Adrenal gland (tissue), 9 donors: ENCODE measurements at regions not wholly inside any gene's neighbourhood (a gene's known extent, or its start where the extent isn't known, plus 50 kb on each side); places are given as distances from the start of the nearest gene placed in this dataset.

ENCODE experiments used
- DNase-seq, 7 donors: peaks; one replicate each; pipeline ENCODE4 v3.0.0-alpha.2; 2019 to 2020
- H3K27ac ChIP-seq, 5 donors: fragments of 200-600 bp; sonication (generic) in 4 of 5; 1 replicate in 3 of 5; 2 replicates in 2 of 5; pipeline versions ENCODE4 v1.5.1 to v1.8.0; 2016 to 2020; ENCODE audit warnings: mild to moderate bottlenecking in 1 of 5
- H3K27me3 ChIP-seq: fragments of 200-600 bp; 2 replicates; pipeline ENCODE4 v1.8.0; 2021
- H3K36me3 ChIP-seq, 2 donors: fragments of 200-600 bp; replicated peaks in 1 of 2; 1 replicate in 1 of 2; 2 replicates in 1 of 2; pipeline versions ENCODE4 v1.5.1 to v1.8.0; 2018 to 2022
- H3K4me1 ChIP-seq, 2 donors: fragments of 200-600 bp; replicated peaks in 1 of 2; 1 replicate in 1 of 2; 2 replicates in 1 of 2; pipeline versions ENCODE4 v1.5.1 to v1.8.0; 2018 to 2021
- H3K4me3 ChIP-seq, 4 donors: fragments of 200-600 bp; sonication (generic) in 3 of 4; one replicate each; pipeline ENCODE4 v1.5.1; 2016 to 2018
- H3K9me3 ChIP-seq, 3 donors: fragments of 200-600 bp; sonication (generic) in 1 of 3; replicated peaks in 1 of 3; 1 replicate in 2 of 3; 2 replicates in 1 of 3; pipeline versions ENCODE4 v1.5.1 to v1.8.0; 2016 to 2021
- POLR2A ChIP-seq, 2 donors: fragments of 450-650 bp; IDR thresholded peaks; one replicate each; pipeline ENCODE4 v1.6.1; 2017; ENCODE audit warnings: antibody characterized with exemption in 2 of 2, mild to moderate bottlenecking in 2 of 2, moderate library complexity in 1 of 2
- WGBS, 4 donors: extraction: QIAGEN DNeasy Blood & Tissue Kit in 2 of 4; methylation state at CpG; one replicate each; pipeline versions ENCODE4 v1.1.5 to v1.1.7; 2013 to 2017; 5-methylcytosine and 5-hydroxymethylcytosine counted together
- intact Hi-C, 2 donors: fragments of 100-400 bp; cut with DNase I; formaldehyde crosslinking; loops; one replicate each; pipeline versions ENCODE4 v1.14.1 to v1.15.0; 2022 to 2023
- TF ChIP-seq, protein P1 (sequence below), 6 experiments: fragments of 450-650 bp in 4 of 6; fragments of 200-600 bp in 2 of 6; sonication (generic) in 1 of 6; IDR thresholded peaks; 1 replicate in 5 of 6; 2 replicates in 1 of 6; pipeline versions ENCODE4 v1.5.1 to v1.8.0; 2016 to 2021; ENCODE audit warnings: antibody characterized with exemption in 6 of 6, mild to moderate bottlenecking in 2 of 6, moderate library complexity in 1 of 6
- donor health status: healthy with polysubstance abuse.
- donor health status: Bipolar disorder and iron deficiency.
- donor health status: DM: yes; HTN: yes; CAD: no.
- donor health status: DM: no; HTN: no; CAD: no.
- donor health status: DM: no; HTN: no; CAD: no.

GRCh38 chr2:60175290-60175689, 378.2 kb downstream of the BCL11A start:
- H3K27me3 ChIP-seq = no peaks in the 10 kb centered on the region
- intact Hi-C loops = no loop called here

GRCh38 chr2:60174146-60174545, 379.3 kb downstream of the BCL11A start:
- TF ChIP-seq POLR2A (IDR thresholded peaks at IDR 0.05) = no peak
- TF ChIP-seq, protein P1, sequence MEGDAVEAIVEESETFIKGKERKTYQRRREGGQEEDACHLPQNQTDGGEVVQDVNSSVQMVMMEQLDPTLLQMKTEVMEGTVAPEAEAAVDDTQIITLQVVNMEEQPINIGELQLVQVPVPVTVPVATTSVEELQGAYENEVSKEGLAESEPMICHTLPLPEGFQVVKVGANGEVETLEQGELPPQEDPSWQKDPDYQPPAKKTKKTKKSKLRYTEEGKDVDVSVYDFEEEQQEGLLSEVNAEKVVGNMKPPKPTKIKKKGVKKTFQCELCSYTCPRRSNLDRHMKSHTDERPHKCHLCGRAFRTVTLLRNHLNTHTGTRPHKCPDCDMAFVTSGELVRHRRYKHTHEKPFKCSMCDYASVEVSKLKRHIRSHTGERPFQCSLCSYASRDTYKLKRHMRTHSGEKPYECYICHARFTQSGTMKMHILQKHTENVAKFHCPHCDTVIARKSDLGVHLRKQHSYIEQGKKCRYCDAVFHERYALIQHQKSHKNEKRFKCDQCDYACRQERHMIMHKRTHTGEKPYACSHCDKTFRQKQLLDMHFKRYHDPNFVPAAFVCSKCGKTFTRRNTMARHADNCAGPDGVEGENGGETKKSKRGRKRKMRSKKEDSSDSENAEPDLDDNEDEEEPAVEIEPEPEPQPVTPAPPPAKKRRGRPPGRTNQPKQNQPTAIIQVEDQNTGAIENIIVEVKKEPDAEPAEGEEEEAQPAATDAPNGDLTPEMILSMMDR (IDR thresholded peaks at IDR 0.05) = no peak
- Histone ChIP-seq H3K36me3 (no peaks in the 10 kb centered on the region), H3K4me1 (no peaks in the 10 kb centered on the region), H3K27ac (no peak overlapping the region), H3K4me3 (no peak overlapping the region), H3K9me3 (no peaks in the 10 kb centered on the region), H3K27me3 (no peaks in the 10 kb centered on the region)
- WGBS, 4 donors = 82 to 89% (median 86%) methylated on average over 1 of the region's 1 CpG
- DNase-seq = no peak
- intact Hi-C loops = no loop called here

More at GRCh38 chr2:60175290-60175689, 378.2 kb downstream of the BCL11A start:
- Histone ChIP-seq H3K27ac (no peak overlapping the region), H3K4me3 (no peak overlapping the region), H3K4me1 (no peaks in the 10 kb centered on the region), H3K36me3 (no peaks in the 10 kb centered on the region), H3K9me3 (no peaks in the 10 kb centered on the region)
- no peak for DNase-seq
- no peak for TF ChIP-seq POLR2A (IDR thresholded peaks at IDR 0.05)
- TF ChIP-seq, protein P1 (IDR thresholded peaks at IDR 0.05) = no peak

DNA sequence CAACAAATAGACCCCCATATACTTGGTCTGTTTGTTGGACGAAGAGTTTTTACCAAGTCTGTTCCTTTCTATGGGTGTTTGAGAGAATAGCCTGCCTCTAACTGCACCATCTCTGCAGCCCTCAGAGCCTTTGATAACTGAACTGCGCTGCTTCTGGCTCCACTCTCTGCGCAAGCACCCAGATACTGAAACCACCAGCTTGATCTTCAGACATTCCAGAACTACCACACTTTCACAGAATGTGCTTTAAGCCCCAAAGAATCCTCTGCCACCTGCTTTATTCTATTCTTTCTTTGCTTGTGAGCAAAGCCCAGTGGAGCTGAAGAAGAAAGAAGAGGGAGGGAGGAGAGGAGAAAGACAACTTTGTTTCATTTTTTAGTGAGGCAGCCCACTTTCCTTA, 380.7 kb downstream of the BCL11A start:
- no peak for DNase-seq
- H3K27ac ChIP-seq = no peak overlapping the region
- WGBS, 4 donors = 90 to 95% (median 92%) methylated on average over 3 of the region's 3 CpGs
- TF ChIP-seq POLR2A (IDR thresholded peaks at IDR 0.05) = no peak
- TF ChIP-seq, protein P1 (IDR thresholded peaks at IDR 0.05) = no peak
- no peaks in the 10 kb centered on the region for H3K27me3 ChIP-seq
- no peaks in the 10 kb centered on the region for H3K36me3 ChIP-seq
- no peak overlapping the region for H3K4me3 ChIP-seq
- H3K4me1 ChIP-seq = no peaks in the 10 kb centered on the region
- no peaks in the 10 kb centered on the region for H3K9me3 ChIP-seq
- intact Hi-C loops = no loop called here

DNA sequence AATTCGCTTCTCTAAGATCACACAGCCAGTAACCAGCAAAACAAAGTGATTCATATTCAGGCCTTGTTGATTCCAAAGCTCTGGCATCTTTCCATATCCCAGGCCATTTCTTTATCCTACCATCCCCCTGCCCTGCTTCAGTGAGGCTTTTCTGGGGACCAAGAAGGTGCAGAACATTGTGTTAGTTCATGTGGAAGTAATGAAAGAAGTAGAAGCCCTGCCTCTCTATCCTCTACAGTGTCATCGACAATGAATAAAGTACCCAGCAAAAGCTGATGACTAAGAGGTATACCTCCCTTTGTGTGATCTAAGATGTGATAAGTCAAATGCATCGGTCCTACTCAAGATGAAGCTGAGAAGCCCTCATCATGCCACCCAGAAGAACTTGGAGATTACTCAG, 383.2 kb downstream of the BCL11A start:
- 85 to 98% (median 93%) methylated on average over 3 of the region's 3 CpGs for WGBS, 4 donors
- Histone ChIP-seq H3K4me3 (no peak overlapping the region), H3K27me3 (no peaks in the 10 kb centered on the region), H3K9me3 (no peaks in the 10 kb centered on the region), H3K27ac (no peak overlapping the region), H3K36me3 (no peaks in the 10 kb centered on the region), H3K4me1 (no peaks in the 10 kb centered on the region)
- no peak for DNase-seq
- TF ChIP-seq, protein P1 (IDR thresholded peaks at IDR 0.05) = no peak
- TF ChIP-seq POLR2A (IDR thresholded peaks at IDR 0.05) = no peak
- intact Hi-C loops = no loop called here
